IMR-90 (cell line): ENCODE measurements at regions not wholly inside any gene's neighbourhood (a gene's known extent, or its start where the extent isn't known, plus 50 kb on each side); places are given as distances from the start of the nearest gene placed in this dataset.
A peak's percentile ranks its signal among the peaks of the same experiment; 100 is the strongest.

Experiments used
- BHLHE40 ChIP-seq: fragments of 150-350 bp; IDR thresholded peaks from 2 replicates; pipeline ENCODE4 v1.6.1; 2016; ENCODE audit warnings: mild to moderate bottlenecking, low read depth, low read length
- CEBPB ChIP-seq: IDR thresholded peaks from 2 replicates; pipeline ENCODE4 v1.6.1; 2012; ENCODE audit warnings: low read depth, low read length, improper control_type of control experiment
- CHD1 ChIP-seq: IDR thresholded peaks from 2 replicates; pipeline ENCODE4 v1.6.1; 2012; ENCODE audit warnings: low read depth, low read length, improper control_type of control experiment
- MAFK ChIP-seq: IDR thresholded peaks from 2 replicates; pipeline ENCODE4 v1.6.1; 2012; ENCODE audit warnings: low read depth, low read length, improper control_type of control experiment
- MAZ ChIP-seq: IDR thresholded peaks from 2 replicates; pipeline ENCODE4 v1.6.1; 2012; ENCODE audit warnings: low read depth, mild to moderate bottlenecking, low read length, improper control_type of control experiment, moderate library complexity, borderline replicate concordance
- MXI1 ChIP-seq: IDR thresholded peaks from 2 replicates; pipeline ENCODE4 v1.6.1; 2012; ENCODE audit warnings: low read depth, mild to moderate bottlenecking, low read length, moderate library complexity, borderline replicate concordance
- NFE2L2 ChIP-seq: fragments of 150-350 bp; IDR thresholded peaks from 2 replicates; pipeline ENCODE4 v1.6.1; 2016; ENCODE audit warnings: low read depth, mild to moderate bottlenecking, low read length
- POLR2A ChIP-seq: IDR thresholded peaks from 2 replicates; pipeline ENCODE4 v1.6.1; 2012; ENCODE audit warnings: mild to moderate bottlenecking, low read depth, low read length
- RAD21 ChIP-seq: IDR thresholded peaks from 2 replicates; pipeline ENCODE4 v1.6.1; 2012; ENCODE audit warnings: low read length, improper control_type of control experiment
- RCOR1 ChIP-seq: IDR thresholded peaks from 2 replicates; pipeline ENCODE4 v1.6.1; 2012; ENCODE audit warnings: mild to moderate bottlenecking, low read length, improper control_type of control experiment; ENCODE audit not compliant: insufficient replicate concordance
- SMC3 ChIP-seq: fragments of 150-350 bp; IDR thresholded peaks from 2 replicates; pipeline ENCODE4 v1.6.1; 2016; ENCODE audit warnings: low read depth, mild to moderate bottlenecking, antibody characterized with exemption, low read length, moderate library complexity
- TF ChIP-seq, protein P1 (sequence below): conservative IDR thresholded peaks from 2 replicates; pipeline ENCODE4 v1.5.1; 2012; ENCODE audit warnings: mild to moderate bottlenecking, low read depth, low read length, improper control_type of control experiment
- TF ChIP-seq, protein P2 (sequence below): fragments of 150-350 bp; IDR thresholded peaks from 2 replicates; pipeline ENCODE4 v1.6.1; 2016; ENCODE audit warnings: low read depth, mild to moderate bottlenecking, low read length, moderate library complexity, borderline replicate concordance
- TF ChIP-seq, protein P3 (sequence below): fragments of 150-350 bp; IDR thresholded peaks from 2 replicates; pipeline ENCODE4 v1.6.1; 2017; ENCODE audit warnings: mild to moderate bottlenecking, antibody characterized with exemption, low read length, low read depth

DNA sequence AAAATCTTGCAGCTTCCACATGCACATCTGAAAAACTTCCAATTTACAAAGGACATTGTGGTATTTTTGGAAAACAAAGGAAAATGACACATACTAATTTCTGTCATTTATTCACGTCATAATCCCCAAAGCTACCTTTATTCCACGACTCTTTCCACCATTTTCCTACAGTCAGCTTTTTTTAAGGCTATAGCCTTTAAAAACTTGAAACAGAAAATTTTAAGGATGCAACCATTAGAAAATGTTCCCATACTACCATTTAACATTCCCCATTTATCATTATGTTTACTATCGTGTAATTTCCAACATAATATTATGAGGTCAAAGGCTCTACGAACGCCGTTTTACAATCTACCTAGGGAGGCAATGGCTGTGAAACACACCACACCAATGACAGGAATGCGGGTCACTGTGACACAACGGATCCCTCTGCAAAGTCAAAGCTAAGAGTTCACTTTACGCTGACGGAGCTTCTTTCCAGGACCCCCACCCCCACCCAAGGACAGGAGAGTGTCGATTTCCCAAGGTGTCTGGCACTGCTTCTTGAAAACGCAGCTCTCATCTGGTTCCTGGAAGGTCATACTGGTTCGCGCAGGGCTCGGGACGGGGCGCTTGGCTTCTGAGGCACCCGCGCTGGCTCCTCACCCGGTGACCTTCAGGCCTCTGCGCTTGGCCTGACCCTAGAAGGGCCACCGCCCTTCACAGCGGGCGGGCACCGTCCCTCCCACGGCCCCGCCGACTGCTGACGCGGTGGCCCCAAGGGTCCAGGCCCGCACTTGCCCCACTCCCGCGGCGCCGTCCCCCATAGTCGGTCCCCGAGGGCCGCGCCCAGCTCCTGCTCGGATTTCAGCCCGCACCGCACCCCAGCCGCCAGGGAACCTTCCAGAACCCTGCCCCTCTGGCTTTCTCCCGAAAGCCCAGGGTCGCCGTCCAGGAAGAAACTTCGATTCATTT, 50.5 kb upstream of the ATF3 start:
- TF ChIP-seq POLR2A = no peak; the same call in 1 of the 2 replicates
- TF ChIP-seq, protein P1, sequence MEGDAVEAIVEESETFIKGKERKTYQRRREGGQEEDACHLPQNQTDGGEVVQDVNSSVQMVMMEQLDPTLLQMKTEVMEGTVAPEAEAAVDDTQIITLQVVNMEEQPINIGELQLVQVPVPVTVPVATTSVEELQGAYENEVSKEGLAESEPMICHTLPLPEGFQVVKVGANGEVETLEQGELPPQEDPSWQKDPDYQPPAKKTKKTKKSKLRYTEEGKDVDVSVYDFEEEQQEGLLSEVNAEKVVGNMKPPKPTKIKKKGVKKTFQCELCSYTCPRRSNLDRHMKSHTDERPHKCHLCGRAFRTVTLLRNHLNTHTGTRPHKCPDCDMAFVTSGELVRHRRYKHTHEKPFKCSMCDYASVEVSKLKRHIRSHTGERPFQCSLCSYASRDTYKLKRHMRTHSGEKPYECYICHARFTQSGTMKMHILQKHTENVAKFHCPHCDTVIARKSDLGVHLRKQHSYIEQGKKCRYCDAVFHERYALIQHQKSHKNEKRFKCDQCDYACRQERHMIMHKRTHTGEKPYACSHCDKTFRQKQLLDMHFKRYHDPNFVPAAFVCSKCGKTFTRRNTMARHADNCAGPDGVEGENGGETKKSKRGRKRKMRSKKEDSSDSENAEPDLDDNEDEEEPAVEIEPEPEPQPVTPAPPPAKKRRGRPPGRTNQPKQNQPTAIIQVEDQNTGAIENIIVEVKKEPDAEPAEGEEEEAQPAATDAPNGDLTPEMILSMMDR = no peak
- TF ChIP-seq RCOR1 = no peak
- no peak for TF ChIP-seq NFE2L2
- peak; percentile 62 for TF ChIP-seq MAFK
- TF ChIP-seq, protein P2, sequence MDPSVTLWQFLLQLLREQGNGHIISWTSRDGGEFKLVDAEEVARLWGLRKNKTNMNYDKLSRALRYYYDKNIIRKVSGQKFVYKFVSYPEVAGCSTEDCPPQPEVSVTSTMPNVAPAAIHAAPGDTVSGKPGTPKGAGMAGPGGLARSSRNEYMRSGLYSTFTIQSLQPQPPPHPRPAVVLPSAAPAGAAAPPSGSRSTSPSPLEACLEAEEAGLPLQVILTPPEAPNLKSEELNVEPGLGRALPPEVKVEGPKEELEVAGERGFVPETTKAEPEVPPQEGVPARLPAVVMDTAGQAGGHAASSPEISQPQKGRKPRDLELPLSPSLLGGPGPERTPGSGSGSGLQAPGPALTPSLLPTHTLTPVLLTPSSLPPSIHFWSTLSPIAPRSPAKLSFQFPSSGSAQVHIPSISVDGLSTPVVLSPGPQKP = no peak
- TF ChIP-seq BHLHE40 = no peak
- TF ChIP-seq, protein P3, sequence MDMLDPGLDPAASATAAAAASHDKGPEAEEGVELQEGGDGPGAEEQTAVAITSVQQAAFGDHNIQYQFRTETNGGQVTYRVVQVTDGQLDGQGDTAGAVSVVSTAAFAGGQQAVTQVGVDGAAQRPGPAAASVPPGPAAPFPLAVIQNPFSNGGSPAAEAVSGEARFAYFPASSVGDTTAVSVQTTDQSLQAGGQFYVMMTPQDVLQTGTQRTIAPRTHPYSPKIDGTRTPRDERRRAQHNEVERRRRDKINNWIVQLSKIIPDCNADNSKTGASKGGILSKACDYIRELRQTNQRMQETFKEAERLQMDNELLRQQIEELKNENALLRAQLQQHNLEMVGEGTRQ = no peak
- TF ChIP-seq MAZ = no peak
- no peak for TF ChIP-seq RAD21
- TF ChIP-seq MXI1 = no peak
- TF ChIP-seq SMC3 = no peak
- no peak for TF ChIP-seq CEBPB
- no peak for TF ChIP-seq CHD1
